ENCODE measurements at regions not wholly inside any gene's neighbourhood (a gene's known extent, or its start where the extent isn't known, plus 50 kb on each side); places are given as distances from the start of the nearest gene placed in this dataset.

DNA sequence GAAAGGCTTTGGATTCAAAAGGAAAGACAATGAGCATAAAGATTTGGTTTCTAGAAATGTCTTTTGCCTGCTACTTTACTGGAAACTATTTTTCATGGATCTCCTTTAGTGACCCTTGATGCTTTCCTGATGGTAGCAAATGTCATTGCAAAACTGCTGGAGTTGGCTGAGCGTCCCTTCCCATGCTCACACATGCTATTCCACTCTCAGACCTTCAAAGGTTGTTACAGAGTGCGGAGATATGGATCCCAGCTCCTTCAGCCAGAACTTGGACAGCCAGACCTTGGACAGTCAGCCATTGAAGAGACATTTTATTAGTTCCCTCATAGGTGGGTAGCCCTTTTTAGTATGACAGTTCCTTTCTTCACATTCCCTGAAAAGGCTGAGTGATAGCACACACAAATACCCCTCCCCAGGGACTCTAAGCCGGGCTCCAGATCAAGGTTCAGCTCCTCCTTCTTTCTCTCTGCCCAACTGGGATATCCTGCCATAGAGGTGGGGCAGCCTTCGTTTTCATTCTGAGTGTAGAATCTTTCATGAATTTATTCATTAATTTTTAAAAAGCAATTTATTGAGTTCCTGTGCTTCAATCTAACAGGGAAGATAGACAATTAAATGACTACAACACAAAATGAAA, 153.3 kb upstream of the SLC44A1 start:
- TF ChIP-seq, protein P1, sequence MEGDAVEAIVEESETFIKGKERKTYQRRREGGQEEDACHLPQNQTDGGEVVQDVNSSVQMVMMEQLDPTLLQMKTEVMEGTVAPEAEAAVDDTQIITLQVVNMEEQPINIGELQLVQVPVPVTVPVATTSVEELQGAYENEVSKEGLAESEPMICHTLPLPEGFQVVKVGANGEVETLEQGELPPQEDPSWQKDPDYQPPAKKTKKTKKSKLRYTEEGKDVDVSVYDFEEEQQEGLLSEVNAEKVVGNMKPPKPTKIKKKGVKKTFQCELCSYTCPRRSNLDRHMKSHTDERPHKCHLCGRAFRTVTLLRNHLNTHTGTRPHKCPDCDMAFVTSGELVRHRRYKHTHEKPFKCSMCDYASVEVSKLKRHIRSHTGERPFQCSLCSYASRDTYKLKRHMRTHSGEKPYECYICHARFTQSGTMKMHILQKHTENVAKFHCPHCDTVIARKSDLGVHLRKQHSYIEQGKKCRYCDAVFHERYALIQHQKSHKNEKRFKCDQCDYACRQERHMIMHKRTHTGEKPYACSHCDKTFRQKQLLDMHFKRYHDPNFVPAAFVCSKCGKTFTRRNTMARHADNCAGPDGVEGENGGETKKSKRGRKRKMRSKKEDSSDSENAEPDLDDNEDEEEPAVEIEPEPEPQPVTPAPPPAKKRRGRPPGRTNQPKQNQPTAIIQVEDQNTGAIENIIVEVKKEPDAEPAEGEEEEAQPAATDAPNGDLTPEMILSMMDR (IDR thresholded peaks at IDR 0.05; ENCODE audit: low read length), result no peak
- TF ChIP-seq EZH2 (IDR thresholded peaks at IDR 0.05; ENCODE audit: borderline replicate concordance, low read length), result no peak
